ENCODE measurements at regions not wholly inside any gene's neighbourhood (a gene's known extent, or its start where the extent isn't known, plus 50 kb on each side); places are given as distances from the start of the nearest gene placed in this dataset.
"Not testable (repeated sequence)": the region's sequence is repeated elsewhere in the genome, so short reads cannot be mapped to it uniquely, and the experiment has no call there.

DNA sequence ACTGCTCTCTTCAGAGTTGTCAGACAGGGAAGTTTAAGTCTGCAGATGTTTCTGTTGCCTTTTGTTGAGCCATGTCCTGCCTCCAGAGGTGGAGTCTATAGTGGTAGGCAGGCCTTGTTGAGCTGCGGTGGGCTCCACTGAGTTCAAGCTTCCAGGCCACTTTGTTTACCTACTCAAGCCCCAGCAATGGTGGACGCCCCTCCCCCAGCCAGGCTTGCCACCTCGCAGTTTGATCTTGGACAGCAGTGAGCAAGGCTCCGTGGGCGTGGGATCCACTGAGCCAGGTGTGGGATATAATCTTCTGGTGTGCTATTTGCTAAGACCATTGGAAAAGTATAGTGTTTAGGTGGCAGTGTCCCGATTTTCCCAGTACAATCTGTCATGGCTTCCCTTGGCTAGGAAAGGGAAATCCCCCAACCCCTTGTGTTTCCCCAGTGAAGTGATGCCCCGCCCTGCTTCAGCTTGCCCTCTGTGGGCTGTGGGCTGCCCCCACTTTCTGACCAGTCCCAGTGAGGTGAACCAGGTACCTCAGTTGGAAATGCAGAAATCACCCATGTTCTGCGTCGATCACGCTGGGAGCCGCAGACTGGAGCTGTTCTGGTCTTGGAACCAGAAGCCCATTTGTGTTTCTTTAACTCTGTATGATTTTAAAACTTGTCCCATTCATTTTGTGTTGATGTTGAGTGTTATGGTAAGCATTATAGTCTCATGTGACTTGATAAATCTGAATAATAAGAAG lies 89.2 kb upstream of the CALCR start:
- no peak overlapping the region for H2AK5ac ChIP-seq (ENCODE audit: low read length)
- H3K14ac ChIP-seq (ENCODE audit: low read length), result no peak overlapping the region
- no peak overlapping the region for H2BK5ac ChIP-seq (ENCODE audit: low read depth, low read length, poor library complexity)
- H3K9ac ChIP-seq (ENCODE audit: low read length), result no peak overlapping the region
- no peaks in the 10 kb centered on the region for H3K79me1 ChIP-seq (ENCODE audit: low read length)
- H3K79me2 ChIP-seq (ENCODE audit: control insufficient read depth, insufficient read depth, low read length, poor library complexity), result no peaks in the 10 kb centered on the region
- H4K91ac ChIP-seq (ENCODE audit: low read depth, low read length), result no peak overlapping the region
- H3K18ac ChIP-seq (ENCODE audit: low read length), result no peak overlapping the region
- H3K4me3 ChIP-seq (ENCODE audit: low read depth, low read length), result no peak overlapping the region
- H3K27me3 ChIP-seq (ENCODE audit: insufficient read depth, low read length), result no peaks in the 10 kb centered on the region
- no peak overlapping the region for H2AFZ ChIP-seq (ENCODE audit: insufficient read depth, low read length, poor library complexity)
- no peak overlapping the region for H2BK12ac ChIP-seq (ENCODE audit: low read length)
- H3K4me1 ChIP-seq (ENCODE audit: control insufficient read depth in 1 of 2, insufficient read depth in 2 of 2, low read length in 2 of 2), result no peaks in the 10 kb centered on the region
- WGBS (ENCODE audit: extremely low coverage, insufficient coverage, insufficient read length), result no CpG with 5 or more reads among the region's 11 CpGs
- no peak overlapping the region for H3K27ac ChIP-seq (ENCODE audit: low read depth, low read length)
- no peak overlapping the region for H4K8ac ChIP-seq (ENCODE audit: low read depth, low read length)
- DNase-seq, result no peak
- no peak overlapping the region for H4K12ac ChIP-seq (ENCODE audit: low read depth, low read length)
- no peak overlapping the region for H3K4me2 ChIP-seq (ENCODE audit: low read length)
- H3K36me3 ChIP-seq (ENCODE audit: control insufficient read depth in 1 of 2, insufficient read depth in 2 of 2, low read length in 2 of 2), result no peaks in the 10 kb centered on the region
- H3K4ac ChIP-seq (ENCODE audit: low read depth, low read length), result no peak overlapping the region
- no peaks in the 10 kb centered on the region for H3K9me3 ChIP-seq (ENCODE audit: insufficient read depth, low read depth, low read length)
- H3K23ac ChIP-seq (ENCODE audit: low read length), result no peak overlapping the region
- no peak overlapping the region for H2BK120ac ChIP-seq (ENCODE audit: insufficient read depth, low read length, poor library complexity)

DNA sequence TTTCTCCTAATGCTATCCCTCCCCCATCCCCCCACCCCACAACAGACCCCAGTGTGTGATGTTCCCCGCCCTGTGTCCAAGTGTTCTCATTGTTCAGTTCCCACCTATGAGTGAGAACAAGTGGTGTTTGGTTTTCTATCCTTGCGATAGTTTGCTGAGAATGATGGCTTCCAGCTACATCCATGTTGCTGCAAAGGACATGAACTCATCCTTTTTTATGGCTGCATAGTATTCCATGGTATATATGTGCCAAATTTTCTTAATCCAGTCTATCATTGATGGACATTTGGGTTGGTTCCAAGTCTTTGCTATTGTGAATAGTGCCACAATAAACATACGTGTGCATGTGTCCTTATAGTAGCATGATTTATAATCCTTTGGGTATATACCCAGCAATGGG lies 83.6 kb upstream of the CALCR start:
- not testable (repeated sequence) for H3K4me3 ChIP-seq (ENCODE audit: low read depth, low read length); H3K14ac ChIP-seq (ENCODE audit: low read length); H3K27me3 ChIP-seq (ENCODE audit: insufficient read depth, low read length); H4K12ac ChIP-seq (ENCODE audit: low read depth, low read length); H3K9ac ChIP-seq (ENCODE audit: low read length); H4K91ac ChIP-seq (ENCODE audit: low read depth, low read length); H2BK120ac ChIP-seq (ENCODE audit: insufficient read depth, low read length, poor library complexity); H3K9me3 ChIP-seq (ENCODE audit: insufficient read depth, low read depth, low read length); H2BK5ac ChIP-seq (ENCODE audit: low read depth, low read length, poor library complexity); H3K4ac ChIP-seq (ENCODE audit: low read depth, low read length); H4K8ac ChIP-seq (ENCODE audit: low read depth, low read length); H2AK5ac ChIP-seq (ENCODE audit: low read length); H3K4me2 ChIP-seq (ENCODE audit: low read length); H3K4me1 ChIP-seq (ENCODE audit: control insufficient read depth in 1 of 2, insufficient read depth in 2 of 2, low read length in 2 of 2); H3K18ac ChIP-seq (ENCODE audit: low read length); DNase-seq; H2BK12ac ChIP-seq (ENCODE audit: low read length); H2AFZ ChIP-seq (ENCODE audit: insufficient read depth, low read length, poor library complexity); H3K27ac ChIP-seq (ENCODE audit: low read depth, low read length); H3K79me1 ChIP-seq (ENCODE audit: low read length); H3K36me3 ChIP-seq (ENCODE audit: control insufficient read depth in 1 of 2, insufficient read depth in 2 of 2, low read length in 2 of 2); H3K23ac ChIP-seq (ENCODE audit: low read length); H3K79me2 ChIP-seq (ENCODE audit: control insufficient read depth, insufficient read depth, low read length, poor library complexity)
- WGBS (ENCODE audit: extremely low coverage, insufficient coverage, insufficient read length), result no CpG with 5 or more reads among the region's 3 CpGs

DNA sequence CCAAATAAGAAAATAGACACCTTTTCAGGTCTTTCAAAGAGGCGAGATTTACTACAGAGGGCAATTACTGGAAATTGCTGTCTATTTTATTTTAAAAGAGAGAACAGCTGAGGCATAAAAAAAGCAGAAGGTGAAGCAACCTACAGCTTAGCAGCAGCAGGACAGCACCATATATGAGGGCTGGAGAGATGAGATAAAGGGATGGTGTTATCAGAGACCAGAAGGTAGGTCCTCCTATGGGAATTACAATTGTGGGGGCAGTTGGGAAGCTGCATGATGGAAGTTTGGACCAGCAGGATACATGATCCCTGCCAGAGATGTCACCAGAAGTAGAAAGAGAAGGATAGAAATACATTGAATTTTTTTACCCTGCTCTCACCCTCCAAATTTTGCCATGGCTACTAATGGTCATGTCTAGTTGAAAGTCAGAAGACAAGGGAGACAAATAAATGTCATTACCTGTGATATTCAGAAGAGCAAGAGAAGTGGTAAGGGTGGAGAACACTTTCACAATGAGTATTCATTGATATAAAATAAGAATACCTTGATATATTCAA lies 77.2 kb upstream of the CALCR start:
- DNase-seq, result no peak
- no peak overlapping the region for H3K18ac ChIP-seq (ENCODE audit: low read length)
- H3K4me1 ChIP-seq (ENCODE audit: control insufficient read depth in 1 of 2, insufficient read depth in 2 of 2, low read length in 2 of 2), result no peaks in the 10 kb centered on the region
- H3K79me1 ChIP-seq (ENCODE audit: low read length), result no peaks in the 10 kb centered on the region
- no peak overlapping the region for H3K4ac ChIP-seq (ENCODE audit: low read depth, low read length)
- H4K8ac ChIP-seq (ENCODE audit: low read depth, low read length), result no peak overlapping the region
- WGBS (ENCODE audit: extremely low coverage, insufficient coverage, insufficient read length), result no CpG with 5 or more reads among the region's 1 CpG
- H3K23ac ChIP-seq (ENCODE audit: low read length), result no peak overlapping the region
- H2BK12ac ChIP-seq (ENCODE audit: low read length), result no peak overlapping the region
- no peaks in the 10 kb centered on the region for H3K9me3 ChIP-seq (ENCODE audit: insufficient read depth, low read depth, low read length)
- H3K79me2 ChIP-seq (ENCODE audit: control insufficient read depth, insufficient read depth, low read length, poor library complexity), result no peaks in the 10 kb centered on the region
- no peaks in the 10 kb centered on the region for H3K36me3 ChIP-seq (ENCODE audit: control insufficient read depth in 1 of 2, insufficient read depth in 2 of 2, low read length in 2 of 2)
- no peak overlapping the region for H3K4me2 ChIP-seq (ENCODE audit: low read length)
- H4K12ac ChIP-seq (ENCODE audit: low read depth, low read length), result no peak overlapping the region
- no peak overlapping the region for H2BK5ac ChIP-seq (ENCODE audit: low read depth, low read length, poor library complexity)
- no peak overlapping the region for H2BK120ac ChIP-seq (ENCODE audit: insufficient read depth, low read length, poor library complexity)
- H2AK5ac ChIP-seq (ENCODE audit: low read length), result no peak overlapping the region
- no peaks in the 10 kb centered on the region for H3K27me3 ChIP-seq (ENCODE audit: insufficient read depth, low read length)
- H3K9ac ChIP-seq (ENCODE audit: low read length), result no peak overlapping the region
- H3K4me3 ChIP-seq (ENCODE audit: low read depth, low read length), result no peak overlapping the region
- no peak overlapping the region for H3K27ac ChIP-seq (ENCODE audit: low read depth, low read length)
- H2AFZ ChIP-seq (ENCODE audit: insufficient read depth, low read length, poor library complexity), result no peak overlapping the region
- no peak overlapping the region for H4K91ac ChIP-seq (ENCODE audit: low read depth, low read length)
- H3K14ac ChIP-seq (ENCODE audit: low read length), result no peak overlapping the region

DNA sequence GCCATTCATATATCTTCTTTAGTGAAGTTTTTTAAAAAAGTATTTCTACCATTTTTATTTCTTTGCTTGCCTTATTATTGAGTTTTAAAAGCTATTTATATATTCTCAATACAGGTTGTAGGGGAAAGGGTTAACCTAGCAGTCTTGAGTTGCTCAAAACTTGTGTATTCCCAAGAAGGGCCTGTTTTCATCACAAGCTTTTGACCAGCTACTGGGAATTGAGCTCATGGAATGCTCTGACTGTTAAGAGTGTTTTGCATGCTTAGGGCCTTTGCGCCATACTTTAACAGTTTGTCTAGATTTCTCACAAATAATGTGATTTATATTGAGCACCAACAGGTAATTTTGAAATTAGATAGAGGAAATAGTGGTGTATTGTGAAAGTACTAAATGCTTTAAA lies 72.0 kb upstream of the CALCR start:
- no peak overlapping the region for H2BK120ac ChIP-seq (ENCODE audit: insufficient read depth, low read length, poor library complexity)
- WGBS (ENCODE audit: extremely low coverage, insufficient coverage, insufficient read length), result no CpG with 5 or more reads among the region's 1 CpG

More for the DNA sequence above, 72.0 kb upstream of the CALCR start:
- H3K79me1 ChIP-seq (ENCODE audit: low read length), result no peaks in the 10 kb centered on the region
- H3K9me3 ChIP-seq (ENCODE audit: insufficient read depth, low read depth, low read length), result no peaks in the 10 kb centered on the region
- no peak overlapping the region for H2AK5ac ChIP-seq (ENCODE audit: low read length)
- H2AFZ ChIP-seq (ENCODE audit: insufficient read depth, low read length, poor library complexity), result no peak overlapping the region
- no peaks in the 10 kb centered on the region for H3K4me1 ChIP-seq (ENCODE audit: control insufficient read depth in 1 of 2, insufficient read depth in 2 of 2, low read length in 2 of 2)
- no peak overlapping the region for H3K9ac ChIP-seq (ENCODE audit: low read length)
- peak in 1 of 2 donors; percentile 39 for DNase-seq
- H3K4me3 ChIP-seq (ENCODE audit: low read depth, low read length), result no peak overlapping the region
- no peak overlapping the region for H3K18ac ChIP-seq (ENCODE audit: low read length)
- no peak overlapping the region for H4K12ac ChIP-seq (ENCODE audit: low read depth, low read length)
- no peaks in the 10 kb centered on the region for H3K79me2 ChIP-seq (ENCODE audit: control insufficient read depth, insufficient read depth, low read length, poor library complexity)
- no peak overlapping the region for H3K14ac ChIP-seq (ENCODE audit: low read length)
- H2BK12ac ChIP-seq (ENCODE audit: low read length), result no peak overlapping the region
- H3K36me3 ChIP-seq (ENCODE audit: control insufficient read depth in 1 of 2, insufficient read depth in 2 of 2, low read length in 2 of 2), result no peaks in the 10 kb centered on the region
- no peak overlapping the region for H2BK5ac ChIP-seq (ENCODE audit: low read depth, low read length, poor library complexity)
- no peaks in the 10 kb centered on the region for H3K27me3 ChIP-seq (ENCODE audit: insufficient read depth, low read length)
- H3K27ac ChIP-seq (ENCODE audit: low read depth, low read length), result no peak overlapping the region
- no peak overlapping the region for H3K4ac ChIP-seq (ENCODE audit: low read depth, low read length)
- no peak overlapping the region for H4K8ac ChIP-seq (ENCODE audit: low read depth, low read length)
- no peak overlapping the region for H4K91ac ChIP-seq (ENCODE audit: low read depth, low read length)
- H3K23ac ChIP-seq (ENCODE audit: low read length), result no peak overlapping the region
- no peak overlapping the region for H3K4me2 ChIP-seq (ENCODE audit: low read length)
